Activated CD8-positive, alpha-beta T cell treated with anti-CD3 and anti-CD28 coated beads for 36 hours (primary cell): ENCODE measurements at regions not wholly inside any gene's neighbourhood (a gene's known extent, or its start where the extent isn't known, plus 50 kb on each side); places are given as distances from the start of the nearest gene placed in this dataset.

Experiments
- ATAC-seq: fragments of 200-7000 bp; cut with Tn5 transposase; one replicate; pipeline ENCODE4 v1.10.0; 2021; ENCODE audit warnings: mild to moderate bottlenecking, moderate library complexity
- CTCF ChIA-PET: fragments of 350-600 bp; sonication (Branson Sonifier 250); formaldehyde crosslinking; loops from one replicate; lab custom pipeline; 2021; ENCODE audit warnings: antibody characterized with exemption; lab: Charles Lee
- POLR2A ChIA-PET: fragments of 350-600 bp; sonication (Branson Sonifier 250); formaldehyde crosslinking; loops from one replicate; lab custom pipeline; 2021; ENCODE audit warnings: antibody characterized with exemption; lab: Charles Lee
- DNase-seq: peaks from one replicate; pipeline ENCODE4 v3.0.0-alpha.2; 2020
- H3K27ac Mint-ChIP-seq: one replicate; pipeline ENCODE4 v1.8.0; 2021; ENCODE audit warnings: mild to moderate bottlenecking, mixed read lengths
- H3K27me3 Mint-ChIP-seq: one replicate; pipeline ENCODE4 v1.8.0; 2021; ENCODE audit warnings: mixed read lengths
- H3K36me3 Mint-ChIP-seq: one replicate; pipeline ENCODE4 v1.8.0; 2021; ENCODE audit warnings: low read depth, mixed read lengths
- H3K4me1 Mint-ChIP-seq: one replicate; pipeline ENCODE4 v1.8.0; 2021; ENCODE audit warnings: low read depth, mixed read lengths
- H3K4me3 Mint-ChIP-seq: one replicate; pipeline ENCODE4 v1.8.0; 2021; ENCODE audit warnings: mild to moderate bottlenecking, moderate library complexity, mixed read lengths
- H3K9me3 Mint-ChIP-seq: one replicate; pipeline ENCODE4 v1.8.0; 2021; ENCODE audit warnings: mixed read lengths
- intact Hi-C: fragments of 100-400 bp; cut with micrococcal nuclease; formaldehyde crosslinking; loops from one replicate; pipeline ENCODE4 v1.10.0; 2022
- TF ChIP-seq, protein P1 (sequence below): fragments of 200-600 bp; IDR thresholded peaks from one replicate; pipeline ENCODE4 v1.8.0; 2022; ENCODE audit warnings: antibody characterized with exemption, mild to moderate bottlenecking

DNA sequence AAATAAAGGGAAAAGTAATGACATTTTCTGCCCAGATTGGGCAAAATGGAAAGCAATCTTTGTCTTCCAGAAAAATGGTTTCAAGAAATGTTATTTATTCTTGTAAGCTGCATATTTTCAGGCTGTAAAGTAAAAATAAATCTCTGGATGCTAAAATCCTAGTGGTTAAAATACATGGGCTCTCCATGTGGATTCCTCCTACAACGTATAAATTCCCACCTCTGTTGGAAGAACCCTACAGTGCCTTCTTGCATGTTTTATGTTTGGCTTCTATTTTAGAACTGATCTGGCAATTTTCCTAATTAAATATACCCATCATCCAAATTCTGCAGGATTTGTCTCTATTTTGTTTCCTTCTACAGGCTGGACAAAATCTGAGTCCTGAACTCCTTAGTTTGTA is 528.9 kb downstream of the COL12A1 start:
- Mint-ChIP-seq H3K9me3 (peaks cover 9% of the 10 kb centered on the region), H3K27ac (no peak overlapping the region), H3K27me3 (no peaks in the 10 kb centered on the region), H3K36me3 (no peaks in the 10 kb centered on the region), H3K4me3 (no peak overlapping the region), H3K4me1 (no peaks in the 10 kb centered on the region)
- TF ChIP-seq, protein P1, sequence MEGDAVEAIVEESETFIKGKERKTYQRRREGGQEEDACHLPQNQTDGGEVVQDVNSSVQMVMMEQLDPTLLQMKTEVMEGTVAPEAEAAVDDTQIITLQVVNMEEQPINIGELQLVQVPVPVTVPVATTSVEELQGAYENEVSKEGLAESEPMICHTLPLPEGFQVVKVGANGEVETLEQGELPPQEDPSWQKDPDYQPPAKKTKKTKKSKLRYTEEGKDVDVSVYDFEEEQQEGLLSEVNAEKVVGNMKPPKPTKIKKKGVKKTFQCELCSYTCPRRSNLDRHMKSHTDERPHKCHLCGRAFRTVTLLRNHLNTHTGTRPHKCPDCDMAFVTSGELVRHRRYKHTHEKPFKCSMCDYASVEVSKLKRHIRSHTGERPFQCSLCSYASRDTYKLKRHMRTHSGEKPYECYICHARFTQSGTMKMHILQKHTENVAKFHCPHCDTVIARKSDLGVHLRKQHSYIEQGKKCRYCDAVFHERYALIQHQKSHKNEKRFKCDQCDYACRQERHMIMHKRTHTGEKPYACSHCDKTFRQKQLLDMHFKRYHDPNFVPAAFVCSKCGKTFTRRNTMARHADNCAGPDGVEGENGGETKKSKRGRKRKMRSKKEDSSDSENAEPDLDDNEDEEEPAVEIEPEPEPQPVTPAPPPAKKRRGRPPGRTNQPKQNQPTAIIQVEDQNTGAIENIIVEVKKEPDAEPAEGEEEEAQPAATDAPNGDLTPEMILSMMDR = no peak
- intact Hi-C loops = no loop called here
- ChIA-PET CTCF (no interaction called here), POLR2A (no interaction called here)
- ATAC-seq (no peak), DNase-seq (no peak)

DNA sequence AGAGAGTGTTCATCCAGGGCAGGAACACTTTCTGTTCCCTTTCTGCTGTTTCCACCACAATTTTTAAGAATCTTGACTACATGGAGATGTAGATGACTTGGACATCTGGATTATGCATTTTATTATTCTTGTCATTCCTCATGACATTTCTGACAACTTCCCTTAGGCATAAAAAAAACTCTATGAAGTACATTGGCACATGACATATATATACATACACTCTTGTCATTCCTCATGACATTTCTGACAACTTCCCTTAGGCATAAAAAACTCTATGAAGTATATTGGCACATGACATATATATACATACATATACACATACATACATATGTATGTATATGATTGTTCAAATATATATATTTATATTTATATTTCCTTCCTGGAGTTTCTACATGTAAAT is 531.5 kb downstream of the COL12A1 start:
- Mint-ChIP-seq H3K9me3 (peaks cover 5% of the 10 kb centered on the region), H3K36me3 (no peaks in the 10 kb centered on the region), H3K27ac (no peak overlapping the region), H3K4me3 (no peak overlapping the region), H3K4me1 (no peaks in the 10 kb centered on the region), H3K27me3 (no peaks in the 10 kb centered on the region)
- DNase-seq (no peak), ATAC-seq (no peak)
- ChIA-PET POLR2A (no interaction called here), CTCF (no interaction called here)
- TF ChIP-seq, protein P1 = no peak
- intact Hi-C loops = no loop called here

DNA sequence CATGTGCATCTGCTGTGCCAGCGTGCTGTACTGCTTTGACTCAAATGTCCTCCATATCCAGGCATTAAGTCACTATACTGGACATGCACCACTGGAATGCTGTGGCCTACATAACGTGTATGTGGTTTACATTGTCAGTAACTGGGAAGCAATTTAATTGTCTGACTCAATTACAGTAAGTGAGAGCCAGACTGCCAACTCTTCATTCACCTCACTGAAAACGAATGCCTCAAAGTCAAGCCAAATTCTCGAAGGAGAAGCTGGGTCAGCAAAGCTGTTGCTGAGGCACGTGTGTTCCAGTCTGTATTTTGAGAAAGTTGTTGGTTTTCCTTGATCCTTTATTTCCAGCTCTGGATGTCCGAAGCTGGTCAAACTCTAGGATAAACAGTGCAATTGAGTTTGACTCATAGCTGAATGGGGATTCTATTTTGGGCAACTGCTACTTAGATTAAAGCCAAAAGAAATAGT is 534.3 kb downstream of the COL12A1 start:
- H3K9me3 Mint-ChIP-seq = peaks cover 5% of the 10 kb centered on the region
- H3K4me3 Mint-ChIP-seq = no peak overlapping the region
- H3K27ac Mint-ChIP-seq = no peak overlapping the region
- intact Hi-C loops = no loop called here
- TF ChIP-seq, protein P1 = no peak
- DNase-seq = no peak
- H3K36me3 Mint-ChIP-seq = no peaks in the 10 kb centered on the region
- ChIA-PET CTCF (no interaction called here), POLR2A (no interaction called here)
- H3K4me1 Mint-ChIP-seq = no peaks in the 10 kb centered on the region
- no peak for ATAC-seq
- H3K27me3 Mint-ChIP-seq = no peaks in the 10 kb centered on the region

DNA sequence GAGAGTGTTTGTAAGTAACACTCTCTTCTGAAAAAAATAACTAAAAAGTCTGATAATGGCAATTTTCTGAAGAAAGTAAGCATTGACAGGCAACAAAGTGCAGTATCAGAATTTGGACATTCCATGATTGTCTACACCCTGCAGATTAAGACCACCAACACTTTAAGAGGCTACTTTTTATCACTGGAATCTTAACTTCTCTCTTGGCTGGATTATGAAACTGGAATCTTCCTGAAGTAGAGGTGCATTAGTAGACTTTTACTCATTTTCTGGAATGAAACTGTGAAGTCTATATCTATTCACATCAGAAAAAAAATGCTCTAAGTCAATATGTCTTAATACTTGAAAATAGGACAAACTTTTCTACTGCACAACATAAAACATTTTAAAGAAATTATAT is 547.5 kb downstream of the COL12A1 start:
- POLR2A ChIA-PET = no interaction called here
- TF ChIP-seq, protein P1 = no peak
- Mint-ChIP-seq H3K4me3 (no peak overlapping the region), H3K36me3 (no peaks in the 10 kb centered on the region), H3K27me3 (no peaks in the 10 kb centered on the region), H3K27ac (no peak overlapping the region), H3K4me1 (no peaks in the 10 kb centered on the region), H3K9me3 (peaks cover 3% of the 10 kb centered on the region)
- DNase-seq (no peak), ATAC-seq (no peak)
- intact Hi-C loops = no loop called here
- CTCF ChIA-PET = no interaction called here

DNA sequence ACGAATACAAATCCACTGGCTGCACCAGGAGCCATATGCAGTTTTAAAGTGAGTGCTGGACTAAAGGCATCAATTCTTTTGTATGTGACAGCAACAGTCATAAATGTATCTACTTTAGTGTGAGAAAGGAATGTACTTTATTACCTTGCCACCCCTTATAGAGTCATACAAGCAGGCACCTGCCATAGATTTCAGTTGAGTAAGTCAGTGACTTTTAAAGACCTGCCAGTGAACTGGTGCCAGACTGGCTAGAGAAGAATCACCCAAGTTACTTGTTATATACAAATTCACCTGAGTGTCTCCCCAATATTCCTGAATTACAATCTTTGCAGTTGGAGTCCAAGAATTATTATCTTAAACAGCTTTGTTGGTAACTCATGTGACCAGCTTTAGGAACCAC is 547.9 kb downstream of the COL12A1 start:
- CTCF ChIA-PET = no interaction called here
- DNase-seq = no peak
- no peak overlapping the region for H3K4me3 Mint-ChIP-seq

More for the DNA sequence above, 547.9 kb downstream of the COL12A1 start:
- ATAC-seq = no peak
- Mint-ChIP-seq H3K9me3 (peaks cover 3% of the 10 kb centered on the region), H3K36me3 (no peaks in the 10 kb centered on the region), H3K27me3 (no peaks in the 10 kb centered on the region), H3K27ac (no peak overlapping the region), H3K4me1 (no peaks in the 10 kb centered on the region)
- intact Hi-C loops = no loop called here
- TF ChIP-seq, protein P1 = no peak
- POLR2A ChIA-PET = no interaction called here
